ENCODE measurements at regions not wholly inside any gene's neighbourhood (a gene's known extent, or its start where the extent isn't known, plus 50 kb on each side); places are given as distances from the start of the nearest gene placed in this dataset.

GRCh38 chr21:16426936-16427335 lies 697.2 kb downstream of the USP25 start:
- no peaks in the 10 kb centered on the region for H3K4me1 Mint-ChIP-seq
- no peaks in the 10 kb centered on the region for H3K4me1 ChIP-seq (ENCODE audit: insufficient read depth)
- H3K9me3 Mint-ChIP-seq: no peaks in the 10 kb centered on the region
- H3K27me3 ChIP-seq (ENCODE audit: insufficient read depth): no peaks in the 10 kb centered on the region
- H3K27ac Mint-ChIP-seq: no peak overlapping the region
- no peak overlapping the region for H3K4me2 ChIP-seq
- H3K4me3 Mint-ChIP-seq: no peak overlapping the region
- no peak for ATAC-seq
- no peak overlapping the region for H3K4me3 ChIP-seq
- no peaks in the 10 kb centered on the region for H3F3A ChIP-seq (replicated peaks; ENCODE audit: low read depth)
- no peaks in the 10 kb centered on the region for H4K20me1 ChIP-seq (replicated peaks; ENCODE audit: insufficient read depth)
- H3K27ac ChIP-seq (ENCODE audit: low read depth): no peak overlapping the region
- H3K36me3 ChIP-seq (ENCODE audit: insufficient read depth): no peaks in the 10 kb centered on the region
- no peak overlapping the region for H2AFZ ChIP-seq
- DNase-seq (ENCODE audit: low spot score): no peak
- H3K79me2 ChIP-seq (replicated peaks; ENCODE audit: insufficient read depth): no peaks in the 10 kb centered on the region
- no peaks in the 10 kb centered on the region for H3K27me3 Mint-ChIP-seq (ENCODE audit: insufficient read depth, low read depth, poor library complexity)
- no peaks in the 10 kb centered on the region for H3K36me3 Mint-ChIP-seq (ENCODE audit: low read depth)
- H3K9me2 ChIP-seq (ENCODE audit: insufficient read depth): no peaks in the 10 kb centered on the region
- TF ChIP-seq CREB1 (CRISPR knock-in tag; IDR thresholded peaks at IDR 0.05; ENCODE audit: low read depth): no peak
- TF ChIP-seq EZH2phosphoT487 (IDR thresholded peaks at IDR 0.05; ENCODE audit: unreplicated experiment): no peak
- TF ChIP-seq JUNB (IDR thresholded peaks at IDR 0.05; ENCODE audit: unreplicated experiment): no peak
- TF ChIP-seq, protein P1, sequence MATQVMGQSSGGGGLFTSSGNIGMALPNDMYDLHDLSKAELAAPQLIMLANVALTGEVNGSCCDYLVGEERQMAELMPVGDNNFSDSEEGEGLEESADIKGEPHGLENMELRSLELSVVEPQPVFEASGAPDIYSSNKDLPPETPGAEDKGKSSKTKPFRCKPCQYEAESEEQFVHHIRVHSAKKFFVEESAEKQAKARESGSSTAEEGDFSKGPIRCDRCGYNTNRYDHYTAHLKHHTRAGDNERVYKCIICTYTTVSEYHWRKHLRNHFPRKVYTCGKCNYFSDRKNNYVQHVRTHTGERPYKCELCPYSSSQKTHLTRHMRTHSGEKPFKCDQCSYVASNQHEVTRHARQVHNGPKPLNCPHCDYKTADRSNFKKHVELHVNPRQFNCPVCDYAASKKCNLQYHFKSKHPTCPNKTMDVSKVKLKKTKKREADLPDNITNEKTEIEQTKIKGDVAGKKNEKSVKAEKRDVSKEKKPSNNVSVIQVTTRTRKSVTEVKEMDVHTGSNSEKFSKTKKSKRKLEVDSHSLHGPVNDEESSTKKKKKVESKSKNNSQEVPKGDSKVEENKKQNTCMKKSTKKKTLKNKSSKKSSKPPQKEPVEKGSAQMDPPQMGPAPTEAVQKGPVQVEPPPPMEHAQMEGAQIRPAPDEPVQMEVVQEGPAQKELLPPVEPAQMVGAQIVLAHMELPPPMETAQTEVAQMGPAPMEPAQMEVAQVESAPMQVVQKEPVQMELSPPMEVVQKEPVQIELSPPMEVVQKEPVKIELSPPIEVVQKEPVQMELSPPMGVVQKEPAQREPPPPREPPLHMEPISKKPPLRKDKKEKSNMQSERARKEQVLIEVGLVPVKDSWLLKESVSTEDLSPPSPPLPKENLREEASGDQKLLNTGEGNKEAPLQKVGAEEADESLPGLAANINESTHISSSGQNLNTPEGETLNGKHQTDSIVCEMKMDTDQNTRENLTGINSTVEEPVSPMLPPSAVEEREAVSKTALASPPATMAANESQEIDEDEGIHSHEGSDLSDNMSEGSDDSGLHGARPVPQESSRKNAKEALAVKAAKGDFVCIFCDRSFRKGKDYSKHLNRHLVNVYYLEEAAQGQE (IDR thresholded peaks at IDR 0.05; ENCODE audit: unreplicated experiment): no peak
- no peak for TF ChIP-seq ZNF114 (CRISPR knock-in tag; IDR thresholded peaks at IDR 0.05)
- TF ChIP-seq, protein P2, sequence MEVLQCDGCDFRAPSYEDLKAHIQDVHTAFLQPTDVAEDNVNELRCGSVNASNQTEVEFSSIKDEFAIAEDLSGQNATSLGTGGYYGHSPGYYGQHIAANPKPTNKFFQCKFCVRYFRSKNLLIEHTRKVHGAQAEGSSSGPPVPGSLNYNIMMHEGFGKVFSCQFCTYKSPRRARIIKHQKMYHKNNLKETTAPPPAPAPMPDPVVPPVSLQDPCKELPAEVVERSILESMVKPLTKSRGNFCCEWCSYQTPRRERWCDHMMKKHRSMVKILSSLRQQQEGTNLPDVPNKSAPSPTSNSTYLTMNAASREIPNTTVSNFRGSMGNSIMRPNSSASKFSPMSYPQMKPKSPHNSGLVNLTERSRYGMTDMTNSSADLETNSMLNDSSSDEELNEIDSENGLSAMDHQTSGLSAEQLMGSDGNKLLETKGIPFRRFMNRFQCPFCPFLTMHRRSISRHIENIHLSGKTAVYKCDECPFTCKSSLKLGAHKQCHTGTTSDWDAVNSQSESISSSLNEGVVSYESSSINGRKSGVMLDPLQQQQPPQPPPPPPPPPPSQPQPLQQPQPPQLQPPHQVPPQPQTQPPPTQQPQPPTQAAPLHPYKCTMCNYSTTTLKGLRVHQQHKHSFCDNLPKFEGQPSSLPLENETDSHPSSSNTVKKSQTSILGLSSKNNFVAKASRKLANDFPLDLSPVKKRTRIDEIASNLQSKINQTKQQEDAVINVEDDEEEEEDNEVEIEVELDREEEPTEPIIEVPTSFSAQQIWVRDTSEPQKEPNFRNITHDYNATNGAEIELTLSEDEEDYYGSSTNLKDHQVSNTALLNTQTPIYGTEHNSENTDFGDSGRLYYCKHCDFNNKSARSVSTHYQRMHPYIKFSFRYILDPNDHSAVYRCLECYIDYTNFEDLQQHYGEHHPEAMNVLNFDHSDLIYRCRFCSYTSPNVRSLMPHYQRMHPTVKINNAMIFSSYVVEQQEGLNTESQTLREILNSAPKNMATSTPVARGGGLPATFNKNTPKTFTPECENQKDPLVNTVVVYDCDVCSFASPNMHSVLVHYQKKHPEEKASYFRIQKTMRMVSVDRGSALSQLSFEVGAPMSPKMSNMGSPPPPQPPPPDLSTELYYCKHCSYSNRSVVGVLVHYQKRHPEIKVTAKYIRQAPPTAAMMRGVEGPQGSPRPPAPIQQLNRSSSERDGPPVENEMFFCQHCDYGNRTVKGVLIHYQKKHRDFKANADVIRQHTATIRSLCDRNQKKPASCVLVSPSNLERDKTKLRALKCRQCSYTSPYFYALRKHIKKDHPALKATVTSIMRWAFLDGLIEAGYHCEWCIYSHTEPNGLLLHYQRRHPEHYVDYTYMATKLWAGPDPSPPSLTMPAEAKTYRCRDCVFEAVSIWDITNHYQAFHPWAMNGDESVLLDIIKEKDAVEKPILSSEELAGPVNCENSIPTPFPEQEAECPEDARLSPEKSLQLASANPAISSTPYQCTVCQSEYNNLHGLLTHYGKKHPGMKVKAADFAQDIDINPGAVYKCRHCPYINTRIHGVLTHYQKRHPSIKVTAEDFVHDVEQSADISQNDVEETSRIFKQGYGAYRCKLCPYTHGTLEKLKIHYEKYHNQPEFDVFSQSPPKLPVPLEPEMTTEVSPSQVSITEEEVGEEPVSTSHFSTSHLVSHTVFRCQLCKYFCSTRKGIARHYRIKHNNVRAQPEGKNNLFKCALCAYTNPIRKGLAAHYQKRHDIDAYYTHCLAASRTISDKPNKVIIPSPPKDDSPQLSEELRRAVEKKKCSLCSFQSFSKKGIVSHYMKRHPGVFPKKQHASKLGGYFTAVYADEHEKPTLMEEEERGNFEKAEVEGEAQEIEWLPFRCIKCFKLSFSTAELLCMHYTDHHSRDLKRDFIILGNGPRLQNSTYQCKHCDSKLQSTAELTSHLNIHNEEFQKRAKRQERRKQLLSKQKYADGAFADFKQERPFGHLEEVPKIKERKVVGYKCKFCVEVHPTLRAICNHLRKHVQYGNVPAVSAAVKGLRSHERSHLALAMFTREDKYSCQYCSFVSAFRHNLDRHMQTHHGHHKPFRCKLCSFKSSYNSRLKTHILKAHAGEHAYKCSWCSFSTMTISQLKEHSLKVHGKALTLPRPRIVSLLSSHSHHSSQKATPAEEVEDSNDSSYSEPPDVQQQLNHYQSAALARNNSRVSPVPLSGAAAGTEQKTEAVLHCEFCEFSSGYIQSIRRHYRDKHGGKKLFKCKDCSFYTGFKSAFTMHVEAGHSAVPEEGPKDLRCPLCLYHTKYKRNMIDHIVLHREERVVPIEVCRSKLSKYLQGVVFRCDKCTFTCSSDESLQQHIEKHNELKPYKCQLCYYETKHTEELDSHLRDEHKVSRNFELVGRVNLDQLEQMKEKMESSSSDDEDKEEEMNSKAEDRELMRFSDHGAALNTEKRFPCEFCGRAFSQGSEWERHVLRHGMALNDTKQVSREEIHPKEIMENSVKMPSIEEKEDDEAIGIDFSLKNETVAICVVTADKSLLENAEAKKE (CRISPR knock-in tag; IDR thresholded peaks at IDR 0.05): no peak
- no peak for TF ChIP-seq POLR2AphosphoS5 (IDR thresholded peaks at IDR 0.05; ENCODE audit: low read depth)
- no peak for TF ChIP-seq CTCF (conservative IDR thresholded peaks at IDR 0.05; ENCODE audit: low read depth in 2 of 2)
- TF ChIP-seq STAT1 (IDR thresholded peaks at IDR 0.05; ENCODE audit: unreplicated experiment): no peak
- no peak for TF ChIP-seq NANOG (IDR thresholded peaks at IDR 0.05; ENCODE audit: borderline replicate concordance)
- no peak for TF ChIP-seq EZH2 (IDR thresholded peaks at IDR 0.05; ENCODE audit: low read depth, unreplicated experiment)
- TF ChIP-seq ETS1 (IDR thresholded peaks at IDR 0.05): no peak
- no peak for TF ChIP-seq ZNF331 (CRISPR knock-in tag; IDR thresholded peaks at IDR 0.05; ENCODE audit: low read depth)

All from GM23338 (cell line).